ENCODE measurements at regions not wholly inside any gene's neighbourhood (a gene's known extent, or its start where the extent isn't known, plus 50 kb on each side); places are given as distances from the start of the nearest gene placed in this dataset.

DNA sequence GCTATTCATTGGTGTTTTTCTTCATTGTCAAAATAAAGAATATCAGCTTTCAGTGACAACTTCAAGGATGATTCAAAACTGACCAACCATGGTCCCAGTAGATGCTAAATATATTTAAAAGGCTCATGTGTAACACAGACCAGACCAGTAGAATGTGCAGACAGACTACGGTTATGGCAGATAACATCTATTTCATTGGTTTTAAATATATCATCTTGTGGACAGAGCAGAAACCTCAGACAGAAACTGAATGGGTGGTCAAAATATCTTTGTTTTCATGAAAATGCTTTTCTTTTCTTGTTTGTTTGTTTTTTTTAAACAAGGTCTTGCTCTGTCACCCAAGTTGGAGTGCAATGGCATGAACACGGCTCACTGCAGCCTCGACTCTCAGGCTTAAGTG is 107.4 kb upstream of the CREB1 start:
- TF ChIP-seq, protein P1, sequence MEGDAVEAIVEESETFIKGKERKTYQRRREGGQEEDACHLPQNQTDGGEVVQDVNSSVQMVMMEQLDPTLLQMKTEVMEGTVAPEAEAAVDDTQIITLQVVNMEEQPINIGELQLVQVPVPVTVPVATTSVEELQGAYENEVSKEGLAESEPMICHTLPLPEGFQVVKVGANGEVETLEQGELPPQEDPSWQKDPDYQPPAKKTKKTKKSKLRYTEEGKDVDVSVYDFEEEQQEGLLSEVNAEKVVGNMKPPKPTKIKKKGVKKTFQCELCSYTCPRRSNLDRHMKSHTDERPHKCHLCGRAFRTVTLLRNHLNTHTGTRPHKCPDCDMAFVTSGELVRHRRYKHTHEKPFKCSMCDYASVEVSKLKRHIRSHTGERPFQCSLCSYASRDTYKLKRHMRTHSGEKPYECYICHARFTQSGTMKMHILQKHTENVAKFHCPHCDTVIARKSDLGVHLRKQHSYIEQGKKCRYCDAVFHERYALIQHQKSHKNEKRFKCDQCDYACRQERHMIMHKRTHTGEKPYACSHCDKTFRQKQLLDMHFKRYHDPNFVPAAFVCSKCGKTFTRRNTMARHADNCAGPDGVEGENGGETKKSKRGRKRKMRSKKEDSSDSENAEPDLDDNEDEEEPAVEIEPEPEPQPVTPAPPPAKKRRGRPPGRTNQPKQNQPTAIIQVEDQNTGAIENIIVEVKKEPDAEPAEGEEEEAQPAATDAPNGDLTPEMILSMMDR (IDR thresholded peaks at IDR 0.05; ENCODE audit: insufficient read depth, low read length) = no peak
- TF ChIP-seq GABPA (IDR thresholded peaks at IDR 0.05; ENCODE audit: low read depth) (no peak), POLR2AphosphoS5 (IDR thresholded peaks at IDR 0.05; ENCODE audit: low read depth) (no peak), SPI1 (IDR thresholded peaks at IDR 0.05; ENCODE audit: borderline replicate concordance, low read depth) (no peak)
- TF ChIP-seq, protein P2, sequence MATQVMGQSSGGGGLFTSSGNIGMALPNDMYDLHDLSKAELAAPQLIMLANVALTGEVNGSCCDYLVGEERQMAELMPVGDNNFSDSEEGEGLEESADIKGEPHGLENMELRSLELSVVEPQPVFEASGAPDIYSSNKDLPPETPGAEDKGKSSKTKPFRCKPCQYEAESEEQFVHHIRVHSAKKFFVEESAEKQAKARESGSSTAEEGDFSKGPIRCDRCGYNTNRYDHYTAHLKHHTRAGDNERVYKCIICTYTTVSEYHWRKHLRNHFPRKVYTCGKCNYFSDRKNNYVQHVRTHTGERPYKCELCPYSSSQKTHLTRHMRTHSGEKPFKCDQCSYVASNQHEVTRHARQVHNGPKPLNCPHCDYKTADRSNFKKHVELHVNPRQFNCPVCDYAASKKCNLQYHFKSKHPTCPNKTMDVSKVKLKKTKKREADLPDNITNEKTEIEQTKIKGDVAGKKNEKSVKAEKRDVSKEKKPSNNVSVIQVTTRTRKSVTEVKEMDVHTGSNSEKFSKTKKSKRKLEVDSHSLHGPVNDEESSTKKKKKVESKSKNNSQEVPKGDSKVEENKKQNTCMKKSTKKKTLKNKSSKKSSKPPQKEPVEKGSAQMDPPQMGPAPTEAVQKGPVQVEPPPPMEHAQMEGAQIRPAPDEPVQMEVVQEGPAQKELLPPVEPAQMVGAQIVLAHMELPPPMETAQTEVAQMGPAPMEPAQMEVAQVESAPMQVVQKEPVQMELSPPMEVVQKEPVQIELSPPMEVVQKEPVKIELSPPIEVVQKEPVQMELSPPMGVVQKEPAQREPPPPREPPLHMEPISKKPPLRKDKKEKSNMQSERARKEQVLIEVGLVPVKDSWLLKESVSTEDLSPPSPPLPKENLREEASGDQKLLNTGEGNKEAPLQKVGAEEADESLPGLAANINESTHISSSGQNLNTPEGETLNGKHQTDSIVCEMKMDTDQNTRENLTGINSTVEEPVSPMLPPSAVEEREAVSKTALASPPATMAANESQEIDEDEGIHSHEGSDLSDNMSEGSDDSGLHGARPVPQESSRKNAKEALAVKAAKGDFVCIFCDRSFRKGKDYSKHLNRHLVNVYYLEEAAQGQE (IDR thresholded peaks at IDR 0.05; ENCODE audit: insufficient replicate concordance, low read depth) = no peak

All from HL-60 (cell line).